T-helper 1 cell treated with Interleukin-12 subunit alpha and Interleukin-12 subunit beta and Interleukin-4 antibody, amounts not matched to agents 30 ng/mL and 1 ng/mL, for 36 hours (primary cell): ENCODE measurements at regions not wholly inside any gene's neighbourhood (a gene's known extent, or its start where the extent isn't known, plus 50 kb on each side); places are given as distances from the start of the nearest gene placed in this dataset.

Experiments used
- intact Hi-C: fragments of 100-400 bp; cut with micrococcal nuclease; formaldehyde crosslinking; loops from one replicate; pipeline ENCODE4 v1.15.1; 2024

DNA sequence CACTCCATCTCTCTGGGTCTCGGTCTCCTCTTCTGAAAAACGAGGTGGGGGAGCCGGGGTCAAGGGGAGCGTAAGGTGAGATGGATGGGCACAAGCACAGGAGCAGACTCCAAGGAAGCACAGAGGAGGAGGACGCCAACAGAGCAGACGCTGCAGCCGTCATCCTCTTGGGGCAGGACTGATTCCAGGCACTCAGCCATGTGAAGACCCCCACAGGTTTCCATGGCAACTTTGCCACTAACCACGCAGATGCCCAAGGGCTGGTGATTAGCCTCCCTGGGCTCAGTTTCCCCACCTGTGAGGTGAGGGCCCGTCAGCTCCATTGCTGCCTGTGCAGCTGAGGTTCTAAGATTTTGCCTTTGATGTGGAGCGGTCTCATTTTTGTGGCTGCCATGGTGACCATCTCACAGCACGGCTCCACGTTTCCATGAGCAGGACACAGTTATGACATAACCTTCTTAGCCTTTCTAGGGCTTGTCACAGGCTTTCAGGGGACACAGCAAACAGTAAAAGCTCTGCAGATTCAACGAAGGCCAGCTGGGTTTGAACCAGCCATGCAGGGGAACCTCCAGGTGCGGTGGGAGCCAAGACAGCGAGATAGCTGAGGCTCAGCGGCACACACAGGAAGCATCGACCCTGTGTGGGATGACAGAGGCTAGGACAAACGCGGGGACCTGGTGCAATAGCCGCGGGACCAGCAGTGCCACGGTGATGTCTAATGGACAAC is 170.3 kb downstream of the NUP210 start:
- intact Hi-C loops = no loop called here

DNA sequence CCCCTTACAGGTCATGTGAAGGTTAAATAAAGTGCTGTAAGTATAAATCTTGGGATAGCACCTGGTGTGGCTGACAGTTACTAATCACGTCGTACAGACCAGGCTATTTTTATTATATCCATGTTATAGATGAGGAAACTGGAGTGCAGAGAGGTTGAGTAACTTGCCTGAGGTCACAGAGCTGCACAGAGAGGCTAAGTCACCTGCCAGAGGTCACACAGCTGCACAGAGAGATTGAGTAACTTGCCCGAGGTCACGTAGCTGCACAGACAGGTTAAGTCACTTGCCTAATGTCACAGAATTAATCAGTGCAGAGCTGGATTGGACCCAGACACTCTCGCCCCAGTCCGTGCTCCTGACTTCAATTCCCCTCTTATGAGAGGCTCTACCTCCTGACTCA is 171.5 kb downstream of the NUP210 start:
- intact Hi-C loops = no loop called here

DNA sequence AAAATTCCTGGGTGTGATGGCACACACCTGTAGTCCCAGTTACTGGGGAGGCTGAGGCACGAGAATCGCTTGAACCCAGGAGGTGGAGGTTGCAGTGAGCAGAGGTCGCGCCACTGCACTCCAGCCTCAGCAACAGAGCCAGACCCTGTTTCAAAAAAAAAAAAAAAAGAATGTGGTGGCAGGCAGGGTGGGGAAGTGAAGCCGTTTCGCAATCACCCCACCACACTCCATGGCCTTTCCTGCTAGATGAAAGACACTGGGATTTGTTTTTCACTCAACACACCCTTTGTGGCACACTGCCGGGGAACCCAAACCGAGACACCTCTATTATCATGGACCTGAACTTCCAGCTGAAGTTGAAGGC is 172.4 kb upstream of the IQSEC1 start:
- intact Hi-C loops = no loop called here

DNA sequence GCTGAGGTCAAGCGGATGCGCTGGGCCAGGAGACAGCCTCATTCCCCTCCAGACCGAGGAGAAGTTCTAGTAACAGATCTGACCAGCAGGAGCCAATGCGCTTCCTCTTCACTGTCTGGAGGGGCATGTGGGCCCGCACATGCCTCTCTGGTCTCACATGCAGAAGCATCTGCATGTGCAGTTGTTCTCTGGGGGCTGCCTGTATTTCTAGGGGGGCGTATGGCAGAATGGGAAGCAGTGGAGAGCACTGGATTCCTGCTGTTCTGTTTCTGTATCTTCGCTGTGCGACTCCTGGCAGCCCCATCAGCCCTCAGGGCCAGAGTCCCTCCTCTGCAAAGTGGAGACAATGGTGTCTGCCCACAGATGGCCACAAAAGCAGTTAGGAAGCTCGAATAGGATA is 170.4 kb upstream of the IQSEC1 start:
- intact Hi-C loops = no loop called here

DNA sequence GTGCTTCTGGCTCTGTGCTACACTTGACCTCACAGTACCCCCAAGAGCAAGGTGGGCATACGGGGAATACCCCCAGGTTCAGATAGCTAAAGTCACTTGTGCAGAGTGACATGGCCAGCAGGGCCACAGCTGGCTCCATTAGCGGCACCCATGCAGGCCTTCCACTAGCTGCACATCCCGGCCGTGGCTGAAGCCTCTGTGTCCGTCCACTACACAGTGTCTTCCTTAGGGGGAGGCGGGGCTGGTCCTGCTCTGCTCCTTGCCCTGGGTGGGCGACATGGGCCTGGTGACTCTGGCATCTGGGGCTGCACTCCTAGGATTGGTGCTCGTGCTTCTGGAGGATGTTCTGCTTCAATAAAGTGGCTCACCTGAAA is 169.1 kb upstream of the IQSEC1 start:
- intact Hi-C loops = no loop called here

DNA sequence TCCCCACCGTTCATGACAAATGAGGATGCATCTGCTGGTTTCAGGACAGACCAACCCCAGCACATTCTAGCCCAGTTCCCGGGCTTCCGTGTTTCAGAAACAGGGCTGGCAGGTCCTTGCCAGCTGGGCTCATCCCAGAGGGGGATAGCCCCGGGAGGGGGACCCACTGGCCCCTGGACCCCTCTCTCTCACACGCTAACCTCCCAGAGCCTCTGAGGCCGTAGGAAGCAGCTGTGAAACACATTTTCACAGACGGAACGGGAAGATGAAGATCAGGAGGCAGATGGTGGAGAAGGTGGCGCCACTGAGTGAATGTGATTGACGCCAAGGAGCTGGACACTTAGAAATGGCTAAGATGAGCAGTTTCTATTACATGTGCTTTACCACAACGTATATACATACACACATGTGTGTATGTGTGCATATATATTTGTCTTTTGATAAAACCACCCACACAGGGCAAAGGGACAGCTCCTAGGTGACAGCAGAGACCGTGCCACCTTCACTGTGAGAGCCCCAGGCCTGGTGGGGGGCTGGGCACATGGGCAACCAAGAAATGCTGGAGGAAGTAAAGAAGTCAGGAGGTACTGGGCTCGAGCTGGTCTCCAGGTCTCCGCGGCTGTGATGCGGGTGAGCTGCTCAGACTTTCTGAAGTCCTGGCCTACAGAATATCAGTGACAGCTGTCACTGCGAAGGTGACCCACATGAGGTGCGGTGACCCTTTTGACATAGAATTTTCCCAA is 168.6 kb upstream of the IQSEC1 start:
- intact Hi-C loops = no loop called here

DNA sequence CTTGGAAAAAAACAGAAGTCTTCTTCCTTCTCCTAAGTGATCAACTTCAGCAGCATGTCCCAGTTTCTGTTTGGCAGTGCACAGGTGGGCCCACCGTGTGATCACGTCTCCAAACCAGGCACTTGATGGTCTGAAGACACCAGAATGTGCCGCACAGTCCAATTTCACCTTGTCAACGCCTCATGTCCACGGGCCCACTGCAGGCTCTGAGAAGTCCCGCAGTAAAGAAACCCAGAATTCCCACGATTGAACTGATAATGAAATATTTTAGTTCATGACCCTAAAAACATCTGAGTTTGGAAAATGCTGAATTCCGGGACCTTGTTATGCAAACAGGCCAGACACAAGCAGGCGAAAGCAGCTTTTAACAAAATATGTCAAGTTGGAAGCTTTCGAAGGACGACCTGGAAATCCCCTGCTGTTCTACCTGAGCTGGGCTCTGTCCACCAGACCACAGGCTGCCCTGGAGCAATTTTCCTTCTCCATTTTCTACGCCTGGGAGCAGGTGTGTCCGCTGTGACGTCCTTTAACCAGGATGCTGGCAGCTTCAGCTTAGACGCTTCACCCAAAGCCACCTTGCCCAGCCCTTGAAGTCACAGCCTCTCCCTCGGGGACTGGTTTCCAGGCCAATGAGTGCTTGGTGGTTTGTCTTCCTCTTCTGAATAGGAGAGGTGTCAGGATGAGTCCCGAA is 167.8 kb upstream of the IQSEC1 start:
- intact Hi-C loops = no loop called here

DNA sequence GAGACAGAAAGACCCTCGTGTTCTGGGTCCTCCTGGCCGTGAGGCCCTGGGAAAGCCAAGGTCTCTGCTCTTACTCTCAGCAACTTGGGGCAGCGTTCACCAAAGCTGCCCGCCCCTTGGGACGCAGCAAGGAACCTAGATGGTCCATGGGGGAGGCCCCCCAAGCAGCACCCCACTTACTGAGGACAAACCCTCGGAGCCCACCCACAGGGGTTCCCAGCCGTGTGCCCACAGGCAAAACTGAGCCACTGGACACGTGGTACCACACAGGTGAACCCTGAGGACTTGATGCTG is 166.2 kb upstream of the IQSEC1 start:
- intact Hi-C loops = no loop called here

DNA sequence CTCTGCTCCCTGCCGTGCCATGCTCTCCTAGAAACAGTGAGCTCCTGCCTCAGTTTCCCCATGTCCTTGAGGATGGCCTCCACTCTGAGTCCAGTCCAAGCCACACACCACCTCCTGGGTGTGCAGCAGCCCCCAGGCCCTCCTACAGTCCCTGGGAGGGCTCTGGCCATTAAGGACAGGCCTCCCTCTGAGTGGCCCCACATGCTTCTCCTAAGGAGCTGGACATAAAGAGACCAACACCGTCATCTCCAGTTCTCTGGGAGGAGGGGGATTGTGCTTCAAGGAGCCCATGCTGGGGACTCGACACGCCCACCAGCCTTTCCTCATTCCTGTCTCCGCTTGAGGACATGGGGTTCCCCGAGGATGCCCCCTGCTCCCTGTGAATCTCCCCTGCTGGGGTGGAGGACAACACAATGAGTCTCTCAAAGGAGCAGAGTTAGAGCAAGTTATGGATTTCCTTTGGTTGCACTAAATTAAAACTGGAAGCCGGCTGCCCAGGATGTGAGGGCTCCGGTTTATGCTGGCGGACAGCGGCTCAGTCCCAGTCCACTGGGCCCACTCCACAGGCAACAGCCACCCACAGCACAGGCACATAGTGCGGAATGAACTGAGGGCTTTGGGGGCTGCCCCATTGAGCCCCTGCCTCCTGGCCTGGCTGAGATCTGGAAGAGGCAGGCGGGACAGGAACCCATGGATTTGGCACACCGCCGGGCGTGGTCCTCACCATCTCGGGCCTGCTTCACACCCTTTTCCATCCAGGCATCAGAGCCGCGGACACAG is 165.6 kb upstream of the IQSEC1 start:
- intact Hi-C loops = no loop called here

DNA sequence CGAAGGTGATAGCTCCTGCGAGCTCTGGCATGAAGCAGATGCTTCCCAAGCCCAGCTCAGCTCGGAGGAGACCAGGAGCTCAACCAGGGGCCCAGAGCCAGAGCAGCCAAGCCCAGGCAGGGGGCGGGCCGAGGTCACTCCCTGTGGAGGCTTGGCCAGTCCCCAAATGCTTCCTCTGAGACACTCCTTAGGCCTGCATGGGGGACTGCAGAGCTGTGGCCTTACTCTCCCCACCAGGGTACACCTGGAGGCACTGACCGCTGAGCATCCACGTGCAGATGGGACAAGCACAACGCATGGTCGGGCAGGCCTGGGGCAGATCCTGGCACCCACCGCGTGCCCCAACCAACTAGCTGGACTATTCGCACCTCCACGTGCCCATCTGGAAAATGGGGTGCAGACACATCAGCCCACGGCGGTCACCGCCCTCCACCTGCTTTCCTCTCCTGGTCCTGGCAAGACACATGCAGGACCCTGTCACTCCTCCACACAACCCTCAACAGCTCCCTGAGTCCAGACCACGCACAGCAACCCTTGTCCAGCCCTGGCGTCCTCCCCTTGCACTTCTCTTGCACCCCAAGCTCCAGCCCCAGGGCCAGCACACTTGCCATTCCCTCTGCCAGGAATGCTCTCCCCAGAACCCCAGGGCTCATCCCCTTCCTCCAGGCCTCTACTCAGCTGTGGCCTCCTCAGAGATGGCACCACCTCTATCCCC is 164.7 kb upstream of the IQSEC1 start:
- intact Hi-C loops = no loop called here

DNA sequence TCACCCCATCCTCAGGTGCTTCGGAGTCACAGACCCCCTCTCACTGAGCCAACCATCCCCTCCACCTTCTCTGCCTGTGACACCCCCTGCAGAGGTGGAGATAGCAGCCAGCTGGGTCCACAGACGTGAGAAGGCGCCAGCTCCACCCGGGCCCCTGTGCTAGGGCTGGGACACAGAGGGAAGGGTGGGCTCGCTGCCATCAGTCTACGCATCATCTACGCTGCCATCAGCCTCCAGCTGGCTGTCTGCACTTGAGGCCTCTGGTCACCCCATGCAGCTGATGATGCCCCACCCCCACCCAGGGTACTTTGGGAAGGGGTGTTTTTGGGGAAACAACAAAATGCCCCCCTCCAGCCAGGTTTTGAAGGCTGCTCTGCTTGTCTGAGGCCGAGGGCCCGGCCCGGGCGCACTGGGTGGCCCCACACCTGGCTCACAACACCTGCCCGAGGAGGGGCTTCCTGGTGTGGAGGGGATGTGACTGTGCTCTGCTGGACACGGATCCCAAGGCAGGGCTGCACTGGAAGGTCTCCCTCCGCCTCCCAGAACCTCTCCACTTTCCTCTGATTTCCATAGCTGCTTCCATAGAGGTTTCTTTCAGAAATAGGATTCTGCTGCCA is 163.4 kb upstream of the IQSEC1 start:
- intact Hi-C loops = no loop called here

DNA sequence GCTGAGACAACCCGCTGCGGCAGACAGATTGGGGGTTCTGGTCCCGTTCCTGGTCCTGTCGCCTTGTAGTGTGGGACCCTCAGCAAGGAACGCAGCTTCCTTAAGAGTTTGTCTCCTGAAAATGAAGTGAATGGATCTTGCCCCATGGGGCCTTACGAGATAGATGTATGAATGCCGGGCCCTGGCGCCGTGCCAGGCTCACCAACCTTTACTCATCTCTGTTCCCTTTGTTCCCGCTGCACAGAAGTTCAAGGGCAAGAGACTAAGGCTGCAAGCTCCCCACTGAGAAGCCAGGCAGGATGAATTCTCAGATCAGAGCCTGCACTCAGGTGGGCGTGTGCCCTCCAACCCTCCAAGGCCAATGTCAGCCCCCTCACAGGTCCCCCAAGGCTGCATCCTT is 162.7 kb upstream of the IQSEC1 start:
- intact Hi-C loops = no loop called here

DNA sequence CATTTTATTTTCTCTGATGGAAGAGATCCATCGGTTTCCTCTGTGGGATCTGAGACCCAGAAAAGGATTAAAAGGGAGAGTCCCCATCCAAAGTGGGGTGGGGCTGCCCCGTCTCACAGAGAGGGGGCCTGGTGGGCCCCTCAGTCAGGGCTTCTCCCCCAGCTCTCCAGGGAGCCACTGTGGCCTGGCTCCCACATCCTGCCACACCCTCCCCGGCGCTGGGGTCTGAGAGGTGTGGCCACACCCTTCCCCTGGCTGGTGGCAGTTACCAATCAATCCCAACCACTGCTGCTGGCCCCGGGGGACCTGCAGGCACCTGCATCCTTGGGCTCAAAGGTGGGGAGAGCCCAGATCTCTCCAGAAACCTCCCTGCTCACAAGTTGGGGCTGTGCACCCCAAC is 161.8 kb upstream of the IQSEC1 start:
- intact Hi-C loops = no loop called here

DNA sequence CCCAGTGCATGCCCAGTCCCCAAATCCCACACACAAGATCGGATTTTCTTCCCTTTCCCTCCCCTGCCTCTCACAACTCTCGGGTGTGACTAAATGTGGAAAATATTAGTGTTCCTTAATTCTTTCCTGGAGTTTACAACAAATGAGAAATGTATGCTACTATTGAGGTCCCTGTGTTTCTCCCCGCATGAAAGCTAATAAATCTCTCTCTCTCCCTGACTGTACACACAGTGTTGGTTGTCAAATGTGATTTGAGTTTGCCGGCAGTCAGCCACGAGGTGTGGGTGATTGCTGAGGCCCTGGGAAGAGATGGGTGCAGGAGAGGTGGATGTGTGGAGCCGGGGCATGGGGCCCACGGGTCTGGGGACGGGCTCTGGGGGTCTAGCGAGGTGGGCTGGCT is 161.4 kb upstream of the IQSEC1 start:
- intact Hi-C loops = no loop called here

DNA sequence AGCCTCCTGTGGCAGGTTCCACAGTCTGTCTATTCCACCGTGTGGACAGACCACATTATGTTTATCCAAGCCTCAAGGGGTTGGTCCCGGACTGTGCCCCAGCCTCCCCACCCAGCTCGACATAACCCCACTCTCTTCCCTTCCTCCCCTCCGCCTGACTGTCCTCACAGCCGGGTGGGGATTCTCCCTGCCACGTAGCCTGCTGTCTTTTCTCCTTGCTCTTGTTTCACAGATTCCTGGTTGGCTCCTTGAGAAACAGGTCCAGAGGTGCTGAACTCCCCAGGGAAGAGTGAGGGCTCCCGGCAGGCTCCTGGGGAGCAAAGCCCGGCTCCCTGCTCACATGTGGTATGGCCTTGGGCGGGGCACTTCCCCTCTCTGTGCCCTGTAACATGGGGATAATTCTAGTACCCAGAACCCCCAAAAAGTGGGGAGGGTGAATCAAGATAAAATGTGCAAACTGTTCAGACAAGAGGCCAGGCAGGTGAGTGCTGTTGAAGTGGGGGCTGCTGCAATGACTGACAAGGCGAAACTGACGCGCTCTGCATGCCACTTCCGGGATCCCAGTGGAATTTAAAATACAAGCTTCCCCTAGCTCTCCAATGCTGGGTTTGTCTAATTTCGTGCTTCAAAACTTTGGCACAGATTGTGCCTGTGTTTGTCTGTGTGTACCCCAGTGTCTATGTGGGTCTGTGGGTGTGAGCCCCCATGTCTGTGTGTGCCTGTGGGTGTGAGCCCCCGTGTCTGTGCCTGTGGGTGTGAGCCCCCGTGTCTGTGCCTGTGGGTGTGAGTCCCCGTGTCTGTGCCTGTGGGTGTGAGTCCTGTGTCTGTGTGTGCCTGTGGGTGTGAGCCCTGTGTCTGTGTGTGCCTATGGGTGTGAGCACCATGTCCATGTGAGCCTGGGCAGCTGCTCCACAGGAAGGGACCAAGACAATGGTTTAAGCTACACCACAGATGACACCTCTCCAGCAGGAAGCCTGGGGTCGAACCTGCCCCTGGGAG is 160.6 kb upstream of the IQSEC1 start:
- intact Hi-C loops = loop anchor here (1.0 kb wide), 1 partner anchor 219 kb away; no protein-coding TSS in a partner anchor

DNA sequence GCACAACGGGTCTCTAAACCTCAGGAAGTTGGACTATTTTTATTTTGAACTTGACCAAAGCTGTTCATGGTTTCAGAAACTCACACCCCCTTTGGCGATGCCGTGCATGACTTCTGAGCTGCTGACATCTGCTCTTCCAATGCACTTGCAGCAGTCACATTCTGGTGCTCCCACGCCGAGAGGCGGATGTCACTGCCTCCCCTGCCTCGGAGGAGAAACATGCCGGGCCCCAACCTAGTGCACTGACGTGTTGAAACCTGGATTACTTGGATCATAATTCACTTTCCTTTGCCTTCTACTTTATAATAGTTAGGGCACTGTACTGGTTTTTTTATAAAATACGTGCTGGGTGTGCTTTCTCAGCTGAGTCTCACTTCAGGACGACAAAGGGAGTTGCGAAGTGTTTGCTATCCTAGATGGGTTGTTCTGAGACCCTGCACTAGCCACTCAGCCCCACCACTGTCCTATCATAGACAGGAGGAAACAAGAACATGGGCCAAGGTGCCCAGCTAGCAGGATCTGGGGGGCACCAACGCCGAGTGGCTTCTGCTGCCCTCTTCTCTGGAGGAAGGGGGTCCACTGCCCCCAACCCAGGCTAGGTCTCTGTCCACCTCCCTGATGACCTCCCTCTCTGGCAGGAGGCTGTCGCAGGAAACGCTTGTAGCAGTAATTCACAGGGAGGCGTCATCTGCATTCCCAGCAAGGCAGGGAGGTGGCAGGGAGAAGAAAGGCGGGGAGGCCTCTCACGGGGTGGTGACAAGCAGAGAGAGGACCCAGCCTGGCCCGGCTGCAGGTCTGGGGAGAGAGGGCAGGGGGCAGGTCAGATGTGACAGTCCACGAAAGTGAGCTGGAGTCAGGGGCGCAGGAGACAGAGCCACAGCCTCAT is 158.8 kb upstream of the IQSEC1 start:
- intact Hi-C loops = no loop called here

DNA sequence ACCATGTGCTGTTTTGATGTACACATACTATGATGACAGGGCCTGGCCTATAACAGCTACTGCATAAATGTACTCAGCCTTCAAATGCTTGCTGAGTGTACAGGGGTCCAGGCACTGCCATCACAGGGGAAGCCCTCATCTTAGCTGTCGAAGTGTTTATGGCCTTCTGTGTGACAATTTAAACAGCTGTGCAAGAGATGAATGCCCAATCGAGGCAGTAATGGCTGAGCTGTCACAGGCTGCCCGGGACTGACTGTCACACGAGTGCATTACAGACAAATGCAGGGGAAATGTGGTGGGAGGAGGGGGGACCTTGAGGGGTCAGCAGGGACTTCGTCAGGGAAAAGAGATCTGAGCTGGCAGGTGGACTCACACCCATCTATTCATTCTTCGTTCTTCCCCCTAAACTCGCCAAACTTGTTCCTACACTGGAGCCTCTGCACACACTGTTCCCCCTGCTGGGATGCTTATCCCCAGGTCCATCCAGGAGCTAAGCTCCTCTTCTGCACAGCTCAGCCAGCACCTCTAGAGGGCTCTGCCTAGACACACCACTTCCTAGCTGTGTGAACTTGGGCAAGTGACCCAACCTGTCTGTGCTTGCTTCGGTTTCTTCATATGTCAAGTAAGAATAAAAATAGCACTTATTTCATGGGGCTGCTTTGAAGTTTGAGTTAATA is 156.2 kb upstream of the IQSEC1 start:
- intact Hi-C loops = no loop called here

DNA sequence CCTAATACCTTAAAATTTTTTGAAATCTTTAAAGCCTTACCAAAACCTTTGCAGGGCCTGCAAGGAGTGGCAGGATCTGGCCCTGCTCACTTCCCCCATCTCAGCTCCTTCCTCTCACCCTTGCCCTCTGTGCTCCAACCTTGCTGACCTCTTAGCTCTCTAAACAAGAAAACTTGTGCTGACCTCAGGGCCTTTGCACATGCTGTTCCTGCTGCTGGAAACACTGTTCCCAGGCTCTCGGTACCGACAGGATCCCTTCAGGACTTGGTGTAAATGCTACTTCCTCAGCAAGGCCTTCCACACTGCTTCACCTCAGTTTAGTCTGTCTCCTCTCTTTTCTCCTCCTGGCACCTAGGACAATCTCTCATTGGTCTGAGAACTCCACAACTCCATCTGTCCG is 155.4 kb upstream of the IQSEC1 start:
- intact Hi-C loops = no loop called here
